IMR-90 (cell line): ENCODE measurements at regions not wholly inside any gene's neighbourhood (a gene's known extent, or its start where the extent isn't known, plus 50 kb on each side); places are given as distances from the start of the nearest gene placed in this dataset.

ENCODE experiments used
- CEBPB ChIP-seq: IDR thresholded peaks from 2 replicates; pipeline ENCODE4 v1.6.1; 2012; ENCODE audit warnings: low read depth, low read length, improper control_type of control experiment
- CTCF ChIP-seq: conservative IDR thresholded peaks from 2 replicates; pipeline ENCODE4 v1.5.1; 2012; ENCODE audit warnings: mild to moderate bottlenecking, low read depth, low read length, improper control_type of control experiment
- MAZ ChIP-seq: IDR thresholded peaks from 2 replicates; pipeline ENCODE4 v1.6.1; 2012; ENCODE audit warnings: low read depth, mild to moderate bottlenecking, low read length, improper control_type of control experiment, moderate library complexity, borderline replicate concordance
- MXI1 ChIP-seq: IDR thresholded peaks from 2 replicates; pipeline ENCODE4 v1.6.1; 2012; ENCODE audit warnings: low read depth, mild to moderate bottlenecking, low read length, moderate library complexity, borderline replicate concordance
- POLR2A ChIP-seq: IDR thresholded peaks from 2 replicates; pipeline ENCODE4 v1.6.1; 2012; ENCODE audit warnings: mild to moderate bottlenecking, low read depth, low read length
- RAD21 ChIP-seq: IDR thresholded peaks from 2 replicates; pipeline ENCODE4 v1.6.1; 2012; ENCODE audit warnings: low read length, improper control_type of control experiment
- RCOR1 ChIP-seq: IDR thresholded peaks from 2 replicates; pipeline ENCODE4 v1.6.1; 2012; ENCODE audit warnings: mild to moderate bottlenecking, low read length, improper control_type of control experiment; ENCODE audit not compliant: insufficient replicate concordance
- SMC3 ChIP-seq: fragments of 150-350 bp; IDR thresholded peaks from 2 replicates; pipeline ENCODE4 v1.6.1; 2016; ENCODE audit warnings: low read depth, mild to moderate bottlenecking, antibody characterized with exemption, low read length, moderate library complexity
- USF2 ChIP-seq: fragments of 150-350 bp; IDR thresholded peaks from 2 replicates; pipeline ENCODE4 v1.6.1; 2017; ENCODE audit warnings: mild to moderate bottlenecking, antibody characterized with exemption, low read length, low read depth
- TF ChIP-seq, protein P1 (sequence below): fragments of 150-350 bp; IDR thresholded peaks from 2 replicates; pipeline ENCODE4 v1.6.1; 2016; ENCODE audit warnings: low read depth, mild to moderate bottlenecking, low read length, moderate library complexity, borderline replicate concordance

DNA sequence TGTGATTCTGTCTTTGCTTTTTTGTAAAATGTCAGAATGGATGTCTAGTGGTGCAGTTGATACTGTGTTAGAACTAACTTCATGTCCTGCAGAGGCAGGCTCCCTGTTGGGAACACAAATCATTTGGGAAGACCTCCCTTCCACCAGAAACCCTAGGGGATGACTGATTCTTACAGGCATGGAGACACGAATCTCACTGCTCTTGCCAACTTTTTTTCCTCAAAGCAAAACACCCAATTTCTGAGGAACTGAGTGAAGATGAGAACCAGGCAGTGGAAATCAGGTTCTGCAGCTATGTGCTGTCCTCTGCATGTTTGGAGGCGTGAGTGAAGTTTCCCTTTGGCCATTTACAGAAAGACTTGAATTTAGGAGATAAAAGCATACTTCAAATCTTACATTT is 87.5 kb upstream of the CSNK1A1L start:
- TF ChIP-seq MAZ: no peak
- no peak for TF ChIP-seq CEBPB
- no peak for TF ChIP-seq CTCF
- no peak for TF ChIP-seq POLR2A
- TF ChIP-seq MXI1: no peak
- TF ChIP-seq, protein P1, sequence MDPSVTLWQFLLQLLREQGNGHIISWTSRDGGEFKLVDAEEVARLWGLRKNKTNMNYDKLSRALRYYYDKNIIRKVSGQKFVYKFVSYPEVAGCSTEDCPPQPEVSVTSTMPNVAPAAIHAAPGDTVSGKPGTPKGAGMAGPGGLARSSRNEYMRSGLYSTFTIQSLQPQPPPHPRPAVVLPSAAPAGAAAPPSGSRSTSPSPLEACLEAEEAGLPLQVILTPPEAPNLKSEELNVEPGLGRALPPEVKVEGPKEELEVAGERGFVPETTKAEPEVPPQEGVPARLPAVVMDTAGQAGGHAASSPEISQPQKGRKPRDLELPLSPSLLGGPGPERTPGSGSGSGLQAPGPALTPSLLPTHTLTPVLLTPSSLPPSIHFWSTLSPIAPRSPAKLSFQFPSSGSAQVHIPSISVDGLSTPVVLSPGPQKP: no peak
- no peak for TF ChIP-seq SMC3
- no peak for TF ChIP-seq RCOR1
- TF ChIP-seq RAD21: no peak
- no peak for TF ChIP-seq USF2
